Adrenal gland (tissue), 5 donors: ENCODE measurements at regions not wholly inside any gene's neighbourhood (a gene's known extent, or its start where the extent isn't known, plus 50 kb on each side); places are given as distances from the start of the nearest gene placed in this dataset.

Experiments
- POLR2A ChIP-seq, 2 donors: fragments of 450-650 bp; IDR thresholded peaks; one replicate each; pipeline ENCODE4 v1.6.1; 2017; ENCODE audit warnings: antibody characterized with exemption in 2 of 2, mild to moderate bottlenecking in 2 of 2, moderate library complexity in 1 of 2
- TF ChIP-seq, protein P1 (sequence below), 6 experiments: fragments of 450-650 bp in 4 of 6; fragments of 200-600 bp in 2 of 6; sonication (generic) in 1 of 6; IDR thresholded peaks; 1 replicate in 5 of 6; 2 replicates in 1 of 6; pipeline versions ENCODE4 v1.5.1 to v1.8.0; 2016 to 2021; ENCODE audit warnings: antibody characterized with exemption in 6 of 6, mild to moderate bottlenecking in 2 of 6, moderate library complexity in 1 of 6
- donor health status: DM: no; HTN: no; CAD: no.

DNA sequence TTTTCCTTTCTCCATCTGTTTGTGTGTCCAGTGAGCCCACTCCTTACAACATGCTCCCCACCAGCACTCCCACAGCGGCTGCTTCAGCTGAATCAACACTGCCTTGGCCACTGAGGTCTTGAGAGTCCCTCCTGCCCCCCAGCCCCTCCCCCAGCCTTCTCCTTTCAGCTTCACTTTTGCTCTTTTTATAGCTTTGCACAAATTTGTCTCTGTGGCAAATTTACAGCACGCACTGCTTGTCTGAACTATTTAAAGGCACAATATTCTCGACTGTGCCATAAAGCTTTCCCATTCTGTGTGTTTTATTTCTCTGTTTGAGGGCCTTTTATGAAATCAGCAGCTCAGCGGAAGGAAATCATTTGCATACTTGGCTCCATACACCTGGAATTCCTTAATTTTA lies 579.3 kb downstream of the TOX3 start:
- TF ChIP-seq, protein P1, sequence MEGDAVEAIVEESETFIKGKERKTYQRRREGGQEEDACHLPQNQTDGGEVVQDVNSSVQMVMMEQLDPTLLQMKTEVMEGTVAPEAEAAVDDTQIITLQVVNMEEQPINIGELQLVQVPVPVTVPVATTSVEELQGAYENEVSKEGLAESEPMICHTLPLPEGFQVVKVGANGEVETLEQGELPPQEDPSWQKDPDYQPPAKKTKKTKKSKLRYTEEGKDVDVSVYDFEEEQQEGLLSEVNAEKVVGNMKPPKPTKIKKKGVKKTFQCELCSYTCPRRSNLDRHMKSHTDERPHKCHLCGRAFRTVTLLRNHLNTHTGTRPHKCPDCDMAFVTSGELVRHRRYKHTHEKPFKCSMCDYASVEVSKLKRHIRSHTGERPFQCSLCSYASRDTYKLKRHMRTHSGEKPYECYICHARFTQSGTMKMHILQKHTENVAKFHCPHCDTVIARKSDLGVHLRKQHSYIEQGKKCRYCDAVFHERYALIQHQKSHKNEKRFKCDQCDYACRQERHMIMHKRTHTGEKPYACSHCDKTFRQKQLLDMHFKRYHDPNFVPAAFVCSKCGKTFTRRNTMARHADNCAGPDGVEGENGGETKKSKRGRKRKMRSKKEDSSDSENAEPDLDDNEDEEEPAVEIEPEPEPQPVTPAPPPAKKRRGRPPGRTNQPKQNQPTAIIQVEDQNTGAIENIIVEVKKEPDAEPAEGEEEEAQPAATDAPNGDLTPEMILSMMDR (IDR thresholded peaks at IDR 0.05), result no peak
- no peak for TF ChIP-seq POLR2A (IDR thresholded peaks at IDR 0.05)
